Peyer's patch (tissue), 4 donors: ENCODE measurements at regions not wholly inside any gene's neighbourhood (a gene's known extent, or its start where the extent isn't known, plus 50 kb on each side); places are given as distances from the start of the nearest gene placed in this dataset.

ENCODE experiments used
- DNase-seq, 3 donors: peaks; one replicate each; pipeline ENCODE4 v3.0.0-alpha.2; 2017 to 2019
- H3K27ac ChIP-seq, 4 donors: fragments of 200-600 bp; sonication (generic); one replicate each; pipeline ENCODE4 v1.5.1; 2016 to 2019
- H3K27me3 ChIP-seq, 2 donors: fragments of 200-600 bp; sonication (generic); one replicate each; pipeline ENCODE4 v1.5.1; 2019
- H3K36me3 ChIP-seq, 3 donors: fragments of 200-600 bp; sonication (generic); one replicate each; pipeline ENCODE4 v1.5.1; 2016 to 2019
- H3K4me1 ChIP-seq, 4 donors: fragments of 200-600 bp; sonication (generic); one replicate each; pipeline ENCODE4 v1.5.1; 2016 to 2019
- H3K4me3 ChIP-seq, 4 donors: fragments of 200-600 bp; sonication (generic); 1 replicate in 3 of 4; 2 replicates in 1 of 4; pipeline ENCODE4 v1.5.1; 2016 to 2019; ENCODE audit warnings: mild to moderate bottlenecking in 1 of 4
- H3K9me3 ChIP-seq, 4 donors: fragments of 200-600 bp; sonication (generic); one replicate each; pipeline ENCODE4 v1.5.1; 2016 to 2019; ENCODE audit warnings: mild to moderate bottlenecking in 1 of 4
- CTCF ChIP-seq, 6 experiments: fragments of 450-650 bp in 4 of 6; fragments of 200-600 bp in 2 of 6; sonication (generic) in 1 of 6; IDR thresholded peaks; one replicate each; pipeline ENCODE4 v1.5.1; 2017 to 2019; ENCODE audit warnings: antibody characterized with exemption in 6 of 6, mild to moderate bottlenecking in 3 of 6, moderate library complexity in 1 of 6
- POLR2A ChIP-seq, 2 donors: fragments of 450-650 bp; IDR thresholded peaks; one replicate each; pipeline ENCODE4 v1.5.1; 2017; ENCODE audit warnings: antibody characterized with exemption in 2 of 2, mild to moderate bottlenecking in 2 of 2, moderate library complexity in 2 of 2

- Histone ChIP-seq H3K27me3 (no peaks in the 10 kb centered on the region), H3K9me3 (no peaks in the 10 kb centered on the region), H3K27ac (no peak overlapping the region), H3K4me1 (no peaks in the 10 kb centered on the region), H3K4me3 (no peak overlapping the region), H3K36me3 (no peaks in the 10 kb centered on the region)
- no peak for TF ChIP-seq CTCF (IDR thresholded peaks at IDR 0.05)
- TF ChIP-seq POLR2A (IDR thresholded peaks at IDR 0.05) = no peak
- DNase-seq = no peak
These were observed 329.3 kb upstream of the NOCT start for GRCh38 chr4:138686106-138686835.

- Histone ChIP-seq H3K4me3 (no peak overlapping the region), H3K9me3 (no peaks in the 10 kb centered on the region), H3K27me3 (no peaks in the 10 kb centered on the region), H3K27ac (no peak overlapping the region), H3K36me3 (no peaks in the 10 kb centered on the region), H3K4me1 (no peaks in the 10 kb centered on the region)
- no peak for DNase-seq
- TF ChIP-seq CTCF (IDR thresholded peaks at IDR 0.05) (no peak), POLR2A (IDR thresholded peaks at IDR 0.05) (no peak)
These were observed 330.3 kb upstream of the NOCT start for GRCh38 chr4:138685316-138685715.

- Histone ChIP-seq H3K4me3 (no peak overlapping the region), H3K27ac (no peak overlapping the region), H3K9me3 (no peaks in the 10 kb centered on the region), H3K36me3 (no peaks in the 10 kb centered on the region), H3K27me3 (no peaks in the 10 kb centered on the region), H3K4me1 (no peaks in the 10 kb centered on the region)
- DNase-seq = peak; percentile 58 to 87 (median 73)
- no peak for TF ChIP-seq POLR2A (IDR thresholded peaks at IDR 0.05)
- TF ChIP-seq CTCF (IDR thresholded peaks at IDR 0.05) = peak; percentile 64 to 90 (median 84)
These were observed 334.5 kb upstream of the NOCT start for GRCh38 chr4:138680989-138681604.

GRCh38 chr4:138680256-138680655 lies 335.3 kb upstream of the NOCT start:
- no peak overlapping the region for H3K4me3 ChIP-seq
- H3K27me3 ChIP-seq = no peaks in the 10 kb centered on the region
- no peak overlapping the region for H3K27ac ChIP-seq
- H3K9me3 ChIP-seq = no peaks in the 10 kb centered on the region
- TF ChIP-seq POLR2A (IDR thresholded peaks at IDR 0.05) (no peak), CTCF (IDR thresholded peaks at IDR 0.05) (no peak)
- H3K4me1 ChIP-seq = no peaks in the 10 kb centered on the region
- no peaks in the 10 kb centered on the region for H3K36me3 ChIP-seq
- no peak for DNase-seq

GRCh38 chr4:138678985-138679746 lies 336.4 kb upstream of the NOCT start:
- Histone ChIP-seq H3K27me3 (no peaks in the 10 kb centered on the region), H3K4me3 (no peak overlapping the region), H3K36me3 (no peaks in the 10 kb centered on the region), H3K27ac (no peak overlapping the region), H3K9me3 (no peaks in the 10 kb centered on the region), H3K4me1 (no peaks in the 10 kb centered on the region)
- DNase-seq = no peak
- TF ChIP-seq CTCF (IDR thresholded peaks at IDR 0.05) = no peak
- TF ChIP-seq POLR2A (IDR thresholded peaks at IDR 0.05) = no peak
